Jurkat, Clone E6-1 (cell line): ENCODE measurements at regions not wholly inside any gene's neighbourhood (a gene's known extent, or its start where the extent isn't known, plus 50 kb on each side); places are given as distances from the start of the nearest gene placed in this dataset.

Experiments used
- DNase-seq: peaks from one replicate; pipeline ENCODE4 v3.0.0-alpha.2; 2011; ENCODE audit warnings: low read depth, low spot score
- H3K4me3 ChIP-seq: 2 replicates; pipeline ENCODE4 v1.5.1; 2011; ENCODE audit warnings: mild to moderate bottlenecking, low read length, control low read depth, moderate library complexity

GRCh38 chr6:115668211-115668610, 392.5 kb downstream of the FRK start:
- no peak overlapping the region for H3K4me3 ChIP-seq
- DNase-seq, result no peak

DNA sequence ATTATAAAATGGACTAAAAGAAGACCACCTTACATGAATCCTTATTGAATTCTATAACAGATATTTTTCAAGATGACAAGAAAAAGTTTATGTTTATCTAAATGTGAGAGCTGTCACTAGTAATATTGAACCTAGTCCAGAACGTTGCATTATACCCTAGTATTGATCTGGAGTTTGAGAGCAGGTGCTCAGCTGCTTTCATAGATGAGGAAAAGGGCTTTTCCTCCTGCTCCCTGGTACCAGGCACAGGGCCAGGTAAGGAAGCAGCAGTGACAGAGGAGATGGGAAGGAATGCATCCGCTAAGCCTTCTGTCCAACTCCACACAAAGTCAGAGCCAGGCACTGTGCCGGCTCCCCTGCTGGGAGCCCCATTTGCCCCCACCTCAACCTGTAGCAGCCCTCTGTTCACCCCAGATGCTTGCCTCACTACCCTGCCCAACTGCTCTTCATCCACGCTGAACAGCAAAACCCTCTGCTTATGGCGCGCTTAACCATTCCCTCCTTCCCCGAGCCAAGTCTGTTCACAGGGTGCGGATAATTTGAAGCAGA, 393.1 kb downstream of the FRK start:
- no peak overlapping the region for H3K4me3 ChIP-seq
- DNase-seq, result no peak

DNA sequence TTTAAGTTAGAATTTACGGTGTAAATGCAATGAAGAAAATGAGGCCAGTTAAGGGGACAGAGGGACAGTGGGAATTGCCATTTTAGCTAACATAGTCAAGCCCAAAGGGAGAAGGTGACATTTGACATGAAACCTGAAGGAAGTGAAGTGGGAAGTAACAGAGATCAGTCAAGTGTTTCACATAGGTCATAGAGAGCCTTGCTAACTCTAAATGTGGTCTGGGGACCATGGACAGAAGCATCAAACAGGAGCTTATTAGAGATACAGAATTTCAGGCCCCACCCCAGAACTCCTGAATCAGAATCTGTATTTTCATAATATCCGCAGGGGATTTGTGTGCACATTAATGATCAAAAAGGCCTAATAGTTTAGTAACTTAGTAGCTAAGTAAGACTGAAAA, 393.7 kb downstream of the FRK start:
- DNase-seq, result no peak
- no peak overlapping the region for H3K4me3 ChIP-seq

GRCh38 chr6:115665310-115665709, 395.4 kb downstream of the FRK start:
- DNase-seq, result no peak
- no peak overlapping the region for H3K4me3 ChIP-seq

- no peak for DNase-seq
- H3K4me3 ChIP-seq, result no peak overlapping the region
These were observed 397.0 kb downstream of the FRK start for GRCh38 chr6:115663681-115664080.

- no peak for DNase-seq
- H3K4me3 ChIP-seq, result no peak overlapping the region
These were observed 416.9 kb downstream of the FRK start for GRCh38 chr6:115643762-115644161.

- no peak overlapping the region for H3K4me3 ChIP-seq
- no peak for DNase-seq
These were observed 425.8 kb downstream of the FRK start for GRCh38 chr6:115634887-115635286.

DNA sequence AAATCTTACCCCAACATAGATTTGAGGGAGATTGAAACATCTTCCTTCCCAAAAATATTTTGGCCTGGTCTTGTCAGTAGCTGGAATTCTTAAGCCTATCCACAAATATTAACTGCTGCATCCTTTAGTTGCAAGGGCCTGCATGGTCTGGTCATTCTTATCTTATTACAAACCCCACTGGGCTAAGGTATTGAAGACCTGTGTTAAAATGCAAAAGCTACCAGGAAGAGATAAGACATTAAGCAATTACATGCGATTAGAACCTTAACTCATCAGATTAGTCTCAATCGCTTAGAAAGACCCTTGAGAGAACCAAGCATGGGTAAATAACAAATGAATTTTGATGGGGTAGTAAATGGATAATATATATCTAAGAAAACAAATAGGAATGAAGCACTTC, 426.6 kb downstream of the FRK start:
- no peak overlapping the region for H3K4me3 ChIP-seq
- no peak for DNase-seq

DNA sequence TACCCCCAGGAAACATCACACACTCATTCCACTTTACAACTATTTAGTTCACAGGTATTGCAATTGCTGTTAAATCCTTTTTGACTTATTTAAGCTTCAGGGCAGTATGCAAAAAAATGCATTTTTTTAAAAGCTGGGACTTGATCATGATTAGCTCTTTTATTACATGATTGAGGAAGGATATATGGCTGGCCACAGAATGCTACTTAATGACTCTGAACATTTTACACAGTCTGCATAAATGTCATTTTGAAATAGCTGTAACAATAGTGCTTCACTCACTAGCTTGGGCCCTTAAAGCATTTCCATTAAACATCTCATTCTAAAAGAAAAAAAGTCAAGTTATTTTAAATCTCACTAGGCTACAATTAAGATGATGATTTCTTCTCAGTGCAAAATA, 429.7 kb downstream of the FRK start:
- H3K4me3 ChIP-seq, result no peak overlapping the region
- DNase-seq, result no peak

DNA sequence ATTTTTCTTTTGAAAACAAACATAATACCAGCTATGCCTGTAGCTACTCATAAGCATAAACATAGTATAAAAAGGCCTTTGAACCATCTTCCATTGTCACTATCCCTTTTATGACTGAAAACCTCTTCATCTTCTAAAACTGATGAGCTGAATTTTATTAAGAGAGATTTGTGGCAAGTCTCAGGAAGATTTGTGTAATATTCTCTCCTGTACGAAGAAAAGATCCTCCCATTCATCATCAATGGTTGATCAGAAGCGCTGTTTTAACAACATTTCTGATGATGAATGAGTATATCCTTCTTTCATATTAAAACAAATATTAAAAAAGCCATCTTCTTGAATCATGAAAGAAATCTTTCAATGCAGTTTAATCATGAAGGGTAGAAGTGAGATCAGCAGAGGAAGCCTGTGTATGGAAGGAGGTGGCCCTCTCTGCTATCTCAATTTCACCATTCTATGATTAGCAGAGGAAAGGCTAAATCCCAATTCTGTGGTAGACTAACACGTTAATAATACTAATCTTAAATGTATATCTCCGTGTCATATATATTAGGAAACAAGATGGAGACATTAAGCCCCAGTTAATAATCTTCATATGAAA, 430.2 kb downstream of the FRK start:
- no peak for DNase-seq
- no peak overlapping the region for H3K4me3 ChIP-seq

GRCh38 chr6:115629415-115629814, 431.3 kb downstream of the FRK start:
- no peak overlapping the region for H3K4me3 ChIP-seq
- no peak for DNase-seq

- DNase-seq, result no peak
- no peak overlapping the region for H3K4me3 ChIP-seq
These were observed 442.4 kb downstream of the FRK start for GRCh38 chr6:115618256-115618655.

- no peak overlapping the region for H3K4me3 ChIP-seq
- DNase-seq, result no peak
These were observed 443.7 kb downstream of the FRK start for GRCh38 chr6:115617031-115617430.

DNA sequence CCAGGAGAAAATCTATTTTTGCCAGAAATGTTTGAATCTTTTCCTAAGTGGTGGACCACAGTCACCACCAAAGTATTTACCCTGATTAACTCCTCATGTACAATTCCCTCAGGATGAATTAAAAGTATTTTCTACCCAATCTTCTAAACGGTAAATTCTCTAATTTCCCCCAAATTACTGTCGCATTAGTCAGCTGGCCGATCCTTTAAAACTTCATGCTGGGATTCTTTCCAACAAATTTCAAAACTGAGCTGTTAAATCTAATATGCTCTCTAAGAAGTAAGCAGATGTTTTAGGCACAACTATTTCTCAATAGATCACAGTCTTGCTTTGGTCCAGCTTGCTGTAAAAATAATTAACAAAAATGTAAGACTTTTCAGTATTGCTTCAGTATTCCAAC, 447.2 kb downstream of the FRK start:
- H3K4me3 ChIP-seq, result no peak overlapping the region
- no peak for DNase-seq

DNA sequence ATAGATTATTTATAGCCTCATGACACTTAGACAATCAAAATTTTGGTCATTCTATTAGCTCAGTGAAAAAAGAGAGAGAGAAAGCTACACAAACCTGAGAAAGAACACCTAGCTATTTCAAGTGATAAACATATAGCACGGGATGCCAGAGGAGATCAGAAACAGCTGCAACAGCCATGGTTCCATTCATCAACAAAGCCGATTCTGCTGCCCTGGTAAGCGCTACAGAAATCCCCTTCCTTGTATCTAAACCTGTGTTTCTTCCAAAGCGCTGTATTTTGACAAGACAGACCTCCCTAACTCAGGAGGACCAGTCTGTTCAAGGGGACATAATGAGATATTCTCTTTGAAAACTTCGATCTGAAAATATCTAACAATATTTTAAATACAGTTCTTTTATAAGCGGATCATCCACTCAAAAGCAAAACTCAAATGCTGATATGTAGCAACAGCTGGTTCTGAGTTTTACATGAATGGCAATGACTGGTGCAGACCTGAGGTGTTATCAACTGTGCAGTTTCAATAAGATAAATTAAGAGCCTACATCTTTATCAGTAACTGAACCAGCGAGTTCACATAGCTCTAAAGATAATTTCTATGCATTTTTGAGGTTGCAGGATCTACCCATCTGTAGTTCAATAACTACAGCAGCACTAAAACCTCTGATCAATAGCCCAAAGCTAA, 447.8 kb downstream of the FRK start:
- no peak for DNase-seq
- H3K4me3 ChIP-seq, result no peak overlapping the region

GRCh38 chr6:115612216-115612615, 448.5 kb downstream of the FRK start:
- H3K4me3 ChIP-seq, result no peak overlapping the region
- no peak for DNase-seq

GRCh38 chr6:115610696-115611095, 450.0 kb downstream of the FRK start:
- DNase-seq, result no peak
- no peak overlapping the region for H3K4me3 ChIP-seq

DNA sequence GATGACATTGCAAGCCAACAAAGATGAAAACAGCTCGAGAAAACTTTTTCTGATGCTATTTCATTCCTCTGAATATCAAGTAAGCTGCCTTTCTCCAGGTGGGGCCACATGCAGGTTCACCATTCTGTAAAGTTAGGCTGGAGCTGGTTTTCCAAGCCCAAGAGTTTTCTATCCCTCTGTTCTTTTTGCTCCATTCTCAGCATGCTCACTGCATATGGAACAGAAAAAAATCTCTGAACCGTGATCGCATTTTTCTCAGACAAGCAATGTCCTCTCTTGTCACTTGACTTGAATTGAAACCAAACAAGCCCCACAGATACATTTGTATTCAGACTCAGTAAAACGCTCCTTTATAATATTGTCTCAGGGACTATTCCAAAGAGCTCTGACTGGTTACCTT, 451.6 kb downstream of the FRK start:
- no peak for DNase-seq
- no peak overlapping the region for H3K4me3 ChIP-seq

DNA sequence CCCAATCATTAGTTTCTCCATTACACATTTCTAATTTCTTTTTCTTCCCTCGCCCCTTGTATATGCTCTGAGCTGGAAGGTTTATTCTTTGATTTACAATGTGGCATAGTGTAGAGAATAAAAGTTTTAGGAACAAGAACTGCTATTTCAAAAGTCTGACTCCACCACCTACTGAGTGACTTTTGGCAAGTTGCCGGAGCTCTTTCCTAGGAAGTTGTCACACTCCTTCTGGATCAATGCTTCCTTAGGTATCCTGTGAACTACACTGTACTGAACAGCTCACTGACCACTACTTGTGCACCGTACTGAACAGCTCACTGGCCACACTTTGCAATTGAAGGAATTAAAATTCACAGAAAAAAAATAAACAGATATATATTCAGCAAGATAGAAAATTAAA, 458.2 kb downstream of the FRK start:
- no peak for DNase-seq
- H3K4me3 ChIP-seq, result no peak overlapping the region

DNA sequence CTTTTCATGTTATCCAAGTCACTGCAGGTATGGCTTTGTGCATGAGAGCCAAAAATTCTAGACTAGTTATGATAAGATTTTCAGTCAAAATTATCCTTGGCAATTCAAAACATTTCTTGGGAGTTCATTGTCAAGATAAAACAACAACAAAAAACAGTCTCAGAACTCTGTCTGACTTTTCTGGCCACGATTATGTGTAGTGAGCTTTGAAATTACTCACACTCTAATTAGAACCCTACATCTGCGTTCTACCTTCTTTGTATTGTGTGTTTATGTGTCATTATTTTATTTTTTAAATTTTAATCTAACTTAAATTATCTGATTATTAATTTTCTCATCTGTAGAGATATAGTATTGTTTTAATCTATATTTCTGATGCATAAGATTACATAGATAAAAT, 459.2 kb downstream of the FRK start:
- DNase-seq, result no peak
- no peak overlapping the region for H3K4me3 ChIP-seq

DNA sequence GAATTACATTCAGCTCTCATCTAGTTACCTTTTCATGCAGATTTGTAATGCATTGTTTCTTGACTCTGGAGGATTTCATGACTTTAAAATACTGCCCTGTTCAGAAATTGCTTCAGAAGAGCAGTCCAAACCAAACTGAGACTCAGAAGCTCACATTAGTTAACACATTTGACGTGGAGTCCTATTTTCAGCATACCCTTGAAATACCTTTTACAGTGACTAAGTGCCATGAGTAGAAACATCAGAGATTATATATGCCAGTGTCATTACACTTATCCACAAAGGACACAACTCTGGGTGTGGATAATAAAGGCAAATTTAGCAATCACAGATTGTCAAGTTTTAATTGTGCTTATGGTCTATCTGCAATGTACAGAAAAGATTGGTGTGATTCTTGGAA, 459.6 kb downstream of the FRK start:
- H3K4me3 ChIP-seq, result no peak overlapping the region
- DNase-seq, result no peak
